Stimulated activated CD4-positive, alpha-beta T cell treated with anti-CD3 and anti-CD28 coated beads, Interleukin-4, amount 100 ng/mL, for 1 hour (primary cell): ENCODE measurements at regions not wholly inside any gene's neighbourhood (a gene's known extent, or its start where the extent isn't known, plus 50 kb on each side); places are given as distances from the start of the nearest gene placed in this dataset.

Source experiments
- DNase-seq: peaks from one replicate; pipeline ENCODE4 v3.0.0-alpha.2; 2020

- no peak for DNase-seq
Measured at GRCh38 chr17:6941989-6942388, 53.9 kb upstream of the ALOX12 start.

GRCh38 chr17:6943406-6943805, 52.4 kb upstream of the ALOX12 start:
- DNase-seq = no peak
